ENCODE measurements at regions not wholly inside any gene's neighbourhood (a gene's known extent, or its start where the extent isn't known, plus 50 kb on each side); places are given as distances from the start of the nearest gene placed in this dataset.
"Not testable (repeated sequence)": the region's sequence is repeated elsewhere in the genome, so short reads cannot be mapped to it uniquely, and the experiment has no call there.

DNA sequence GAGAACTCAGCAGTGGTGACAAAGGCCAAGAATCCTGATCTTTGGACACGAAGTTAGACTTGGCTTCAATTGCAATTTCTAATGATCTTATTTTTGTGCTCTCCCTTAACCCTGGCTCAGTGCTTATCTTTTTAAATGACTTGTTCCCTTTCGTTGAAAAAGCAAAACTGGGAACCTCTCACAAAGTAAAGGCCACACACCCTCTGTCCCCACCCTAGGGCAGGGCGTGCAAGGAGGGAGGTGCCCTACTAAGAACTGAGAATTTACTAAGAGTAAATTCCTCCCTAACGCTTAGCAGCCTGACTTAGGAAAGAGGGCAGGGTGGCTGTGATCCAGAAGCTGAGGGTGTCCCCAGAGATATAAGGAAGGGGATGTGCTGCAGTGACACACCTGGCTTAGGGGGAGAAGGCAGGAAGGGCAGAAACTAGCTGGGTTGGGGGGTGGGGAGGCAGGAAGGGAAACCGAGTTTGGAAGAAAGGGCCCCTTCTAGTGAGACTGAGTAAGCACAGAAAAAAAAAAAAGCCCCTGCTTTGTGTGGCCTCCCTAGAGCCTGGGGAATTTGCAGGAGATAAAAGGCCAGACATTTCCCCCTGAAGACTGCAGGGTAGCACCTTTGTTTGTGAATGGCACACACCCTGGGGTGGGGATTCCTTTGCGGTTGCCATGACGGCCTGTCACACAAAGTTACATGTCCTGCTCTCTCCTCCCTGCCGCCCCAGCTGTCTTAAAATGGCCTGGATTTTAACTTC is 435.1 kb downstream of the EFNB2 start:
- no peak for DNase-seq (ENCODE audit: low read depth)

DNA sequence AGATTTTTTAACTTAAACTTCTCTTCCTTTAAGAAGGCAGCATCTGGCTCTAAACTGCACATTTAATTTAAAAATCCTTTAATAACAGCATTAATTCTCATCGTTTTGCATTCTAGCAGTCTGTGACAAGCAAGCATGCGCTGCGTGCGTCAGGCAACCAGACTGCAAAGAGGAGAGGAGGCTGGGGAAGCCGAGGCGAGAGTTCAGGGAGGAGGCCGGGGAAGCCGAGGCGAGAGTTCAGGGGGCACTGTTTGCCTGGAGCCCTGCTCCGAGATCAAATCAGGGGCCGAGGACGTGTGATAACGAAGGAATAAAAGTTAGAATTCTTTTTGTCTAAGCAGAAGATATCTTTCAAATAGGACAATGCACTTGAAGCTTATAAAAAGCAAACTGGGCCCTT is 435.7 kb downstream of the EFNB2 start:
- no peak for DNase-seq (ENCODE audit: low read depth)

DNA sequence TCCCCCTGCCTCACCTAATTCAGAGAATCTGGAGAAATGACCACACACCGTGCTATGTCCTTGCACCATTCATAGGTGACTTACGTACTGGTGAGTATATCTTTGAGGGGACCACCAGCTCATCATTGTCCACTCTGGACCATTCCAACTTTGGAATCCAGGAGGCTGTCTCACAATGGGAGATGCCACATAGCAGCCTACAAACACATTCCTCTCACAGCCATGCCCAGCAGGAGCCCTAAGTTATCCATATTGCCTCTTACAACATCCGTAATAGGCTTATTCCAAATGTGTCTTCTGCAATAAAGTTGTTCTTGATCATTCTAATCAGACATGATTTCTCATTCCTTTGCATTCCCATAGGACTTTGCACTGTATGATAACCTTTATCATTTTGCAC is 436.7 kb downstream of the EFNB2 start:
- no peak for DNase-seq (ENCODE audit: low read depth)

DNA sequence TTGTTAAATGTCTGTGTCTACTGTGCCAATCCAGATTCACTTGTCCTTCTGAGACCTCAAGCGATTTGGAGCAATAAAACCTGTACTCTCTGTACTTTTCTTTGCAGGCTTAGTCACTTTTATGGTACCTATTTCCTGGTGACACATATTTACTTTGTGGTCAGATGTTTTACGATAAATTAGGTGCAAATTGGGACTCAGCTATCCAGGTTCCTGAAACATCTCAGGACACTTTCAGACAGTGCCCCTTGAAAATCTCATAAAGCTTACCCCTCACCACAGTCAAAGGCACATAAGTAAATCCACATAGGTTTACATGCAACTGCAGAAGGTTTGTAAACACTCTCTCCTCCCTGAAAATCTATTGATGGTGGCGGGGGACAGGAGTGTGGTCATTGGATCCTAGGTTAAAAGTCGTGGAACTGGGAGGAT is 438.8 kb downstream of the EFNB2 start:
- DNase-seq (ENCODE audit: low read depth), result no peak

DNA sequence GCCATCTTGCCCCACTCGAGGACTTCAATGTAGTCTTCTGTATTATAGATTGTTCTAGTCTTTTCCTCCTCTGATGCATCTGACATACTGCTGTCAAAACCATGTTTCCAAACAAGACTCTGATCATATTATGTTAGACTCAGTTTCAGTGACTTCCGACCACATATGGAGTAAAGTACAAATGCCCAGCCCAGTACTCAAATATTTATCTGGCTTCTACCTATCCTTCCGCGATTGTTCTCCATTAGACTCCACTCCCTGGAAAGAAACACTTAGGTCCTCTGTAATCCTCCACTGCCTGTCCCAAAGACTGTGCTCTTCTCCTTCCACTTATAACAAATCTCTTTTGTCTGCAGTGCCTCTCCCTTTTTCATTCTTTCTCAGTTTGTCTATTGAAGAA is 439.5 kb downstream of the EFNB2 start:
- DNase-seq (ENCODE audit: low read depth), result no peak

DNA sequence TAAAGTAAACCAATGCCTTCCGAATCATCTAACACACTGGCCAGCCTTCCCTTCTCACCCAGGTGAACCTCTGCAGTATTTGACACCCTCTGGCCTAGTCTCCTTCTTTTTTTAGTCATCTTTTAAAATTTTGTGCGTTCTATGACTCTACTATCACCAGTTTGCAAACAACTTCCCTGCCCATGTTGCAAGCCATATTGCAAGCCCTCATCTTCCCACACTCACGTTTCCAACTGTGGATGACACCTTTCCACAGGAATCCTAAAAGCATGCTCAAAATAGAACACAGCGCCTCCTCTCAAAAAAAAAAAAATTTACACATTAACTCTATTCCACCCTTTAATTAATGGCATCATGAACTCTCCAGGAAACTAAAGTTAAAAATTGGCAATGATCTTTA is 440.1 kb downstream of the EFNB2 start:
- no peak for DNase-seq (ENCODE audit: low read depth)

DNA sequence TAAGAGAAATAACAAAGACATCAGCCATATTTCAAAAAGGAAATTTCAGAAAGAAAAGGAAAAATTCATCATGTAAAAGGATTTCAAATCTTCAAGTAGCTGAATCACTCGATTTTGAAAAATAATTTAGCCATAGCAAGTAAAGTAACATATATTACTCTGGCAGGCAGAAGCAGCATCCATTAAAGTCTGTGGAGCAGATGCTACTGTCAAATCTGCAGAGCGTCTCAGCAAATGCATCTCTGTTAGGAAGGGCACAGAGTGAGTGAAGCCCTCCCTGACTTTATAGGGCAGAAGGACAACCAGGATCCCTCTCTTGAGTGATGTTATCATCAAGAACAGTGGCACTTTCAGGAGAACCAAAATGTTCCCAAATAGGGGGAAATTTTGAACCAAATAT is 445.5 kb downstream of the EFNB2 start:
- DNase-seq (ENCODE audit: low read depth), result no peak

DNA sequence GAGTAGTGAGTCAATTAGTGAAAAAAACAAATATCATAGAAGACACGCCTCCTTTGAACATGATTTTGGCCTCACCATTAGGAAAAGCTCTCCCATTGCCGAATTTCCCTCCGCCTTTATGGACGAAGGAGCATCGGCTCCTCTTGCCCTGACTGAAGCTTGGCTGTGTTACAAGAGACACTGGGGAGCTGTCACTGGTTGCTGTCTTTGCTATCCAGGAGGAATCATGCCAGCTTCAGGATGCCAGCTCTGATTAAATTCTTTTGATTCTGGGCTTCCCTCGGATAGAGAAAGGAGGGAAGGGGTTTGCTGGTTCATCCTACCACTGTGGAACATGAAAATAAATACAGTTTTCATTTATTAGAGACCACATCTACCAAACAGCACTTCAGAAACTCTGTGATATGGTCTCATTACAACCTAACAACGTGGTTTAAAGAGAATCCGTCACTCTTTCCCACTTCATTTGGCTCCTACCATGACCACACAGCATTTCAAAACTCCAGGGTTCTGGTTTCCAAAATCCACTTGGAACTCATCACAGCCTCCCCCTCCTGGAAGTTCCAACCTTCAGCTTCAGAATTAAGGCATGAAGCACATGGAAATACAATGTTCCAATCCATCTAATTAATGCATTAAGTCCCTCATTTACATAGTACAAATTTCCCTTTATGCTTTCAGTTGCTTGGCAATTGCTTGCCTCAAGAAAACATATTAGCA is 446.0 kb downstream of the EFNB2 start:
- no peak for DNase-seq (ENCODE audit: low read depth)

DNA sequence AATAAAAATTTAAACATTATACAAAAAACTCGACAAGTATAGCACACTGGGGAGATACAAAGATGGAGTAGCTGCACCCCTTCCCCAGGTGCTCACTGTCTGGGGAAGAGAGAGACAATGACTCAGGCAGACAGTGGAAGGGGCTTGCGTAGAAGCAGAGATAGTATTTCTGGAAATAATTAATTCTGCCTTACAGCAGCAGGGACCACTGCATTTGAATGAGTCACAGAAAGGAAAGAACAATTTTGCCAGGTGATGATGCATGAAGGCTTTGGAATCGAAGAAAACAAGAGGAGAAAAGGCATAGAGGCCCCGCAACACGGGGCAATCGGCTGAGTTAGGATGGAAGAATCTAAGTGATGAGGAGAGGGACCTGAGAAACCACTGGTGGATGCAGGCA is 447.4 kb downstream of the EFNB2 start:
- DNase-seq (ENCODE audit: low read depth), result no peak

DNA sequence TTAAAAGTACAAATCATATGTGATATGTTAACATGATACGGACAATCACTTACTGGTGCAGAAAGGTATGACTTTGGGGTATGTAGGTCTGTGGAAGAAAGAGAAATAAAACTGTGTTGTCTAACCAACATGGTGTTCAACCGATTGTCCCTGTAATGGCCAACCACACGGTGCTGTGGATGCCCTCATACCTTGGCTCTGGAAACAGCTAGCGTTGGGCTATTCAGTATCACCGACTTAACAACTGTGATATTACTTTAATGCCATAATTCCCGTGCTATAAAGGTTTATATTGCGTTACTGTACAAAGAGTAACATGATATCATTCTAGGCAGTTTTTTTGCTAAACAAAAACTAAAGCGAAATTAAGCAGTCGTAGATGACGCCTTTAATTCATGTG is 448.3 kb downstream of the EFNB2 start:
- DNase-seq (ENCODE audit: low read depth), result no peak

DNA sequence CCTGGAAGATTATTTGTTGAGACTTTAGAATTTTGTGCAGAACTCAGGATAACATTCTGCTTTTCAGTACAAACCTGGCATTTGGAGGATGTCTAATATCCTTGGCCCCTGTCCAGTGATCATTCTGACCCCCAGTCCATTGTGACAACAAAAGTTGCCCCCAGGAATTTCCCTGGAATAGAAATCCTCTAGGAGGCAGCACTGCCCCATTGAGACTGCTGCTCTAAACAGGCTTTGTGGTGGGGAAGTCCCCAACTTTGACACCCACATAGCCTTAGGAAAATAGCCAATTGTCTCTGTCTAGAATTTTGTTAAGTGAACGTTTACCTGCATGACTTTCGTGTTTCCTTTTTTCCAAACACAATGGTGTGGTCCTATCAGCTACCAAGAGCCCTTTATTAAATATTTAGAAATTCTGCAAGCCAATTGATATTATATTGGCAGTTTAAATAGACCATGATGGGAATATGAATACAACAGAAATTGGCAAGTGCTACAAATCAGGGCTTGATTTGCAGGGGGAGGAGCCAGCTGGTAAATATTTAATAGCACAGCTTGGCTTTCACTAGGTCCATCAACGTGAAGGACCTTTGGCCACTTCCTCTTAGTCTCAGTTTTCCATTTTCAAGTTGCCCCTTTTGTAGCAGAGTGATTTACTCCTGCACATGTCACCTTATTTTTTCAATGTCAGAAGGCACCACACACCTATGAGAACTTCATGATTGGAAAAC is 451.7 kb downstream of the EFNB2 start:
- no peak for DNase-seq (ENCODE audit: low read depth)

DNA sequence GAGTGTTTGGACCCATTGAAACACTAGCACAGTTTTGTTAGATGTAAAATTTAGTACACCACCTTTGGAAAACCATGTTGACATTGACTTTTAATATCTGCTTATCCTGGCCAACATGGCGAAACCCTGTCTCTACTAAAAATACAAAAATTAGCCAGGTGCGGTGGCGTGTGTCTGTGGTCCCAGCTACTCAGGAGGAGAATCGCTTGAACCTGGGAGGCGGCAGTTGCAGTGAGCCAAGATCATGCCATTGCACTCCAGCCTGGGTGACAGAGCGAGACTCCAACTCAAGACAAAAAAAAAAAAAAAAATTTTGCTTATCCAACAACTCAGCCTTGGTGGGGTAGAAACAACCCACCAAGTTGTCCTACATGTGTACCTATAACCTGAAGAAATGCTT is 454.2 kb downstream of the EFNB2 start:
- DNase-seq (ENCODE audit: low read depth), result not testable (repeated sequence)

DNA sequence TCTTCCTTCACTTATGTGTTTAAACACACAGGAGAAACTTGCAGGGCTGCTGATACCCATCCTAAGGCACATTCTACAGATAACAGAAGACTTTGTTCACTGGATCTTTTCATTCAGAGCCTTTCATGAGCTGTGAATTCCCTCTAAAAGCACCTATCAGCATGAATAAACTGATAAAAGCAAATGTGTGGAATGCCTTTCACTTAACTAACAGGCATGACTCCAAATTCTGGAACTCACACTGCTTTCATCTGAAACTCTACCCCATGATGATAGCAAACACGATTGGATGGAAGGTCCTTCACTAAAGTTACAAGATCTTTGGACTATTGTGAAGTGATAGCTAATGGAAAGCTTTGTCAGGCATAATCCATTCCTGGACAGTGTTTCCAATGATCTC is 457.3 kb downstream of the EFNB2 start:
- DNase-seq (ENCODE audit: low read depth), result no peak

DNA sequence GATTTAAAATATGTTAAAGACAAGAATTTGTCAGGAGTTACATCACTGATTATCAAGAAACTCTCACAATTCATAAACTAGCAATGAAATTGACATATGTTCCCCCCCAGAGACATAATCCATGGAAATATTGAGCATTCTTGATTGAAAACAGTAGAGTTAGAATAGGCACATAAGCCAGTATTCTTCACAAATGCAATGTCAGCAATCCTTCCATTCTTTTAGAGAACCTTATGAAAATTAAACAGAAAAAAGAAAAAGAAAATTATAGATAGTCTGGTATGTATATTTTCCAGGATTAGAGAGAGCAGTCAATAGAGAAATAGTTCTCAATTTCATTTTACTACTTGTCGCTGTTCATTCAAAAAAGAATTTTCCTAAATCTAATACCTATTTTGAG is 458.4 kb downstream of the EFNB2 start:
- no peak for DNase-seq (ENCODE audit: low read depth)

DNA sequence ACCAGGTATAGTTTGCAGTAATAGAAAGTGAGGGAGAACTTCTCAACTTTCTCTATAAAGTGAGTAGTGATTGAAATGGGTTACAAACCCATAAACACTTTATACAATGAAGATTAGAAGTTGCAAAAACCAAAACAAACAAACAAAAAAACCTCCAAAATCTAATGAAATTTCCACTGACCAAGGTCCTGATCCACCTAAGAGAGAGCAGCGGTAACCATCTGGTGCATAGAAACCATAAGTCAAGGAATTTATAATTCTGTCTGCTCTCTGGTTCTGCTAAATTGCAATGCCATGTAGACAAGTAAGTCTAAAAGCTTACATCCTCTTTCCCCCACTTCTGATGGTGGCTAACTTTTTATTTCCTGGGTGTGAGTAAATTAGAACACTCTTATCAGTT is 463.4 kb downstream of the EFNB2 start:
- no peak for DNase-seq (ENCODE audit: low read depth)

DNA sequence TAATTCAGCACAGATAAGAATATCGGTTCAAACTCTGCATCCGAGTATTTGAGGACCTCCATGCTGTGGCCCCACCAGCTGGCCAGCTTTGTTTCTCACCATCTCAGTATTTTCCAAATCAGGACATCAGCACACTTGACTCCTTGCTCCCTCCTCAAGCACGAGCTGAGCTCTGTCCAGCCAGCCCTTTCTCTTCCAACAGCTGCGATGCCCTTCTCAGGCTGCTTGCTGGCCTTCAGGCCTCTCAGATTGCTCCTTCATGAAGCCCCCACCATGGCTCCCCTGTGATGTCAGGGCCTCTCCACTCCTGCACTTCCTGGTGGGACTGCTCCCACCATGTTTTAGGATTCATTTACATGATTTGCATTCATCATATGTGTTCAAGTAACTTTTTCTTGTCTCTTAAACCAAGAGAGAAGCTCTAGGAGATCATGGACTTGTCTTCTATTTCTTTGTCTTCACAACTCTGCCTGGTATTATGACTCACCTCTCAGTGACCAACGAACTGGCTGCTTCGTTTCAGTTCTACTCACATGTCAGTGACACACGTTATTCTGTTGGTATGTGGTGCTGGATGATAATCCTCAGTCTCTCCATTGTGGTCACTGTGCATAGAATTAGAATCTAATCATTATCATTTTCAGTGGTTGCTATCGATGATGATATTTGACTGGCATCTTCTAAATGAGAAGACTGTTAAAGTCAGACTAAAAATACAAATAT is 471.7 kb downstream of the EFNB2 start:
- DNase-seq (ENCODE audit: low read depth), result no peak

DNA sequence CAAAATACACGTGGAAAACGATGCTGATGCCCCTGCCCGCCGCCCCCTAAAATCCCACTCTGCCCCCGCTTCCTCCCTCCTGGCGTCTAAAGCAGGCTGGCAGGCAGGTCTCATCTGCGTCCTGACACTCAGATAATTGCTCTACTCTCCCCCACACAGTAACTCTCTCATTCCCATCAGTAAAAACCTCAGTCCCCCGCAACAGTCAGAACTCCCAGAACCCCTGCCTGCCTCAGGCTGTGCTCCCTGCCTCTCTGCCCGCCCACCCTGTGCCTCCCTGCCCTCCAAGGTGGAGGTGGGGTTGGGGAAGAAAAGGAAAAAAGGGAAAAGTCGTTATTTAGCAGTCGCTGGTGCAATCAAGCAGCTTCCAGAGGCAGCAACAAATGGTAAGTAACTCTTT is 473.7 kb downstream of the EFNB2 start:
- no peak for DNase-seq (ENCODE audit: low read depth)

DNA sequence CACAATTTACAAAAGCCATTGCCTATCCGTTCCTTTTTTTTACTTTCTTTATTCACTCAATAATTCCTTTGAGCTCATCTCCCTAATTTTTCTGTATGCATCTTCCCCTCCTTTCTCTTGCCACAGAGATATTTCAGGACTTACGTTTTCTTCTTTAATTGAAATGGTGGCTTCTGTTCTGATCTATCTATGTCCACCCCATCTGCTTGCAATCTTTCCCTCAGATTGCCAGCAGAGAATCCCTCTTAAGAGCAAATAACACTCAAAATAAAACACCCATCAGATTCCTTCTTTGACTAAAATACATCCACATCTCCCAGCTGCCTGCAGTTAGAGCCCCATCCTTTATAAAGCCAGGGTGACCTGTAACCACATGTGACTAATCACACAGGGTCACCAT is 478.6 kb downstream of the EFNB2 start:
- no peak for DNase-seq (ENCODE audit: low read depth)

DNA sequence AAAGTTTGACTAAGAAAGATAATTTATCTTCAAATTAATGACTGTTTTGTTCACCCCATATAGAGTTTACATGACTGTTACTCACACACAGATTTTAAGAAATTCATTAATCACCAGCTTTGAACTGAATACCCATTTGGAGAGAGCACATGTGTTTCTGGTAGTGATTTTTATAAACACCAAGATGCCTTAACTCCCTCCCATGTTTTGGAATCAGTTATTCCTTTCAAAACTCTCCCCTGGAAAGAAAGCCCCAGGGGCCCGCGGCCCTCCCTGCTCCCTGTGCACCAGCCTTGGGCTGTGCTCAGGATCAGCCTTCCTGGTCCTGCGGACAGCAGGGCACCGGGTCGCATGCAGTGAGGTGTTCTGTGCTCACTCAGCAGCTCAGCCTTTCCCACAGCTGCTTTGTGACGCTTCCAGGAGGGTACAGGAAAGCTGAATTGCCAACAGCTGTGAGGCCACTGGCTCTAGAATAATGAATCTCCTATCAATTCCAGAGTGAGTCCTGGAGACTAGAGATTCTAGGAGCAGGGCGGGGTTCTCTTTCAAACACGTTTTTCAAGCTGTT is 483.2 kb downstream of the EFNB2 start:
- no peak for DNase-seq (ENCODE audit: low read depth)

DNA sequence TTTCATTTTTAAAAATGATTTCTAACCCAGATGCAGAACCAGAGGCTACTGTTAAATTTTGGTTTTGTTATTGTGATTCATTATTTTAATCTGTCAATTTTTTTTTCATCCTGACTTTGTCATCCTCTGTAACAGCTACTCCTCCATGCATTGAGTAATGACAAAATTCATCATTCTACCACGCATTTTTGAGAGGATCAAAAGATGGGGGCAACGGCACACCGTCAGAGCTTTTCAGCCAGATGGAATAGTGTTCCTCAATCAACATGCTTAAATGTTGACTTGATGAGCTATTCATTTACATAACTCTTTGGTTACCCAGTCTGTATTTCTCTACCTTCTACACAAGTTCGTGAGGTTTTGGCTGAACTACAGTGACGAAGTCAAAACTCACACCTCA is 486.3 kb downstream of the EFNB2 start:
- no peak for DNase-seq (ENCODE audit: low read depth)

DNA sequence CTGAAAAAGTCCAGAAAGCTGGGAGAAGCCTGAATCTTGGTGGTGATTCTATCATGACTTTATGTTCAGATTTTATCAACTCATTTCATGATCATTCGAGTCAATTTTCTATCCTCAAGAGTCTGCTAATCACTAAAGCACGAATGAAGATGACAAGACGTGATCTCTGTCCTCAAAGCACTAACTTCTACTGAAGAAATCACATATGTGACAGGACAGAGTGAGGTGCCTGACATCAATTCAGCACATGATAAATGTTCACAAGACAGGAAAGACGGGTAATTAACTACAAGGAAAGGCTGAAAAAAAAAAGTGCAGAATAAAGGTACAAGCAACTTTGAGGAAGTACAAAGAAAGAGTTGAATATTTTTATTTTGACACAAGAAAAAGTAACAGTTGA is 487.1 kb downstream of the EFNB2 start:
- DNase-seq (ENCODE audit: low read depth), result no peak

DNA sequence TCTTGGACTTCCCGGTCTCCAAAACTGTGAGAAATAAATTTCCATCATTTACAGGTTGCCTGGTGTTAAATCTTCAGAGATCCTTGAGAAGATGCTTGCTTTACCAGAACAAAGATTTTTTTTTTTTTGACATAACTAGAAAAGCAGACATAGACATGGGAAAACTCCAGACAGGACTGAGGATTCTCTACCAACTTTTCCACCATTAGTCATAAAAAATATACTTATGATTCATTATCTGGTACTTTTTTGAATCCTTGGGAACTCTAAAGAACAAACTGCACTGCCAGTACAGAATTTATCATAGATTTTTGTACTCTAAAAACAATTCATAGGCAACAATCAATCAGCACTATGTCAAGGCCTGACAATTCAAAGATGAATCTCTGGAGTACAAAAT is 487.6 kb downstream of the EFNB2 start:
- no peak for DNase-seq (ENCODE audit: low read depth)

Measured in forelimb muscle (tissue), 1 donor.